Choroid plexus epithelial cell (primary cell): ENCODE measurements at regions not wholly inside any gene's neighbourhood (a gene's known extent, or its start where the extent isn't known, plus 50 kb on each side); places are given as distances from the start of the nearest gene placed in this dataset.
"Not testable (repeated sequence)": the region's sequence is repeated elsewhere in the genome, so short reads cannot be mapped to it uniquely, and the experiment has no call there.

Experiments used
- DNase-seq: peaks from one replicate; pipeline ENCODE4 v3.0.0-alpha.2; 2010; ENCODE audit warnings: low read depth
- H3K4me3 ChIP-seq: 2 replicates; pipeline ENCODE4 v1.5.1; 2011; ENCODE audit warnings: low read depth, mild to moderate bottlenecking, control low read depth, low read length, moderate library complexity
- CTCF ChIP-seq: conservative IDR thresholded peaks from 2 replicates; pipeline ENCODE4 v1.5.1; 2011; ENCODE audit warnings: low read depth, mild to moderate bottlenecking, control low read depth, inconsistent platforms, low read length, moderate library complexity

- no peak for TF ChIP-seq CTCF
- H3K4me3 ChIP-seq = no peak overlapping the region
- no peak for DNase-seq
Observed at GRCh38 chr7:15143936-15144335, 241.4 kb upstream of the DGKB start.

GRCh38 chr7:15143121-15143520 is 240.6 kb upstream of the DGKB start:
- DNase-seq = no peak
- TF ChIP-seq CTCF = no peak
- no peak overlapping the region for H3K4me3 ChIP-seq

GRCh38 chr7:15140431-15140830 is 237.9 kb upstream of the DGKB start:
- TF ChIP-seq CTCF = no peak
- no peak overlapping the region for H3K4me3 ChIP-seq
- DNase-seq = no peak

- DNase-seq = no peak
- no peak overlapping the region for H3K4me3 ChIP-seq
- TF ChIP-seq CTCF = no peak
Observed at GRCh38 chr7:15131661-15132060, 229.1 kb upstream of the DGKB start.

GRCh38 chr7:15130666-15131541 is 228.4 kb upstream of the DGKB start:
- H3K4me3 ChIP-seq = no peak overlapping the region
- peak; percentile 75 for DNase-seq
- no peak for TF ChIP-seq CTCF

- DNase-seq = no peak
- no peak for TF ChIP-seq CTCF
- H3K4me3 ChIP-seq = no peak overlapping the region
Observed at GRCh38 chr7:15128716-15129115, 226.2 kb upstream of the DGKB start.

- H3K4me3 ChIP-seq, DNase-seq: not testable (repeated sequence)
Observed at GRCh38 chr7:15126653-15127052, 224.1 kb upstream of the DGKB start.
